D341Med (cell line): ENCODE measurements at regions not wholly inside any gene's neighbourhood (a gene's known extent, or its start where the extent isn't known, plus 50 kb on each side); places are given as distances from the start of the nearest gene placed in this dataset.
A peak's percentile ranks its signal among the peaks of the same experiment; 100 is the strongest.

Experiments
- DNase-seq: peaks from one replicate; pipeline ENCODE4 v3.0.0; 2012; ENCODE audit warnings: low spot score

GRCh38 chr16:79497606-79498350 is 102.8 kb downstream of the MAF start:
- DNase-seq = no peak

- no peak for DNase-seq
These were observed 106.6 kb downstream of the MAF start for GRCh38 chr16:79493911-79494310.

GRCh38 chr16:79492036-79492435 is 108.5 kb downstream of the MAF start:
- no peak for DNase-seq

- no peak for DNase-seq
These were observed 115.5 kb downstream of the MAF start for GRCh38 chr16:79485020-79485419.

- DNase-seq = no peak
These were observed 116.3 kb downstream of the MAF start for GRCh38 chr16:79484237-79484636.

- no peak for DNase-seq
These were observed 117.2 kb downstream of the MAF start for GRCh38 chr16:79483336-79483735.

GRCh38 chr16:79482011-79482410 is 118.5 kb downstream of the MAF start:
- DNase-seq = no peak

- no peak for DNase-seq
These were observed 119.6 kb downstream of the MAF start for GRCh38 chr16:79480929-79481328.

GRCh38 chr16:79480056-79480455 is 120.5 kb downstream of the MAF start:
- no peak for DNase-seq

- DNase-seq = no peak
These were observed 124.0 kb downstream of the MAF start for GRCh38 chr16:79476580-79476979.

GRCh38 chr16:79475841-79476240 is 124.7 kb downstream of the MAF start:
- no peak for DNase-seq

- no peak for DNase-seq
These were observed 127.1 kb downstream of the MAF start for GRCh38 chr16:79473456-79473855.

- no peak for DNase-seq
These were observed 128.1 kb downstream of the MAF start for GRCh38 chr16:79472426-79472825.

- no peak for DNase-seq
These were observed 130.5 kb downstream of the MAF start for GRCh38 chr16:79469999-79470398.

- DNase-seq = no peak
These were observed 131.9 kb downstream of the MAF start for GRCh38 chr16:79468631-79469030.

- DNase-seq = no peak
These were observed 132.4 kb downstream of the MAF start for GRCh38 chr16:79468121-79468552.

- no peak for DNase-seq
These were observed 134.4 kb downstream of the MAF start for GRCh38 chr16:79466111-79466510.

- no peak for DNase-seq
These were observed 136.7 kb downstream of the MAF start for GRCh38 chr16:79463841-79464240.

GRCh38 chr16:79456036-79456435 is 144.5 kb downstream of the MAF start:
- no peak for DNase-seq

GRCh38 chr16:79452671-79453070 is 147.9 kb downstream of the MAF start:
- DNase-seq = peak; percentile 52

- no peak for DNase-seq
These were observed 149.2 kb downstream of the MAF start for GRCh38 chr16:79451196-79451816.

GRCh38 chr16:79449900-79450299 is 150.6 kb downstream of the MAF start:
- no peak for DNase-seq

GRCh38 chr16:79449067-79449769 is 151.3 kb downstream of the MAF start:
- no peak for DNase-seq
